IMR-90 (cell line): ENCODE measurements at regions not wholly inside any gene's neighbourhood (a gene's known extent, or its start where the extent isn't known, plus 50 kb on each side); places are given as distances from the start of the nearest gene placed in this dataset.

Source experiments
- ATAC-seq: fragments of 200-7000 bp; cut with Tn5 transposase; 2 replicates; pipeline ENCODE4 v1.9.1; 2020; ENCODE audit warnings: low read depth, mild to moderate bottlenecking, moderate library complexity
- BruUV-seq: library from RNA; stranded (reverse); fragments of 400-500 nt; replicated peaks from 2 replicates; lab custom pipeline; 2021; lab: Mats Ljungman, UMichigan
- CTCF ChIA-PET: fragments of 300-600 bp; formaldehyde crosslinking; extraction: SDS; loops from one replicate; lab custom pipeline; 2021; ENCODE audit warnings: antibody characterized with exemption; lab: Yijun Ruan, JAX
- POLR2A ChIA-PET: fragments of 300-600 bp; sonication (Branson Sonifier 250); formaldehyde crosslinking; loops from one replicate; lab custom pipeline; 2022; ENCODE audit warnings: antibody characterized with exemption; ENCODE audit not compliant: unreplicated experiment; lab: Charles Lee
- DNase-seq: peaks from one replicate; pipeline ENCODE4 v3.0.0; 2013
- H2AFZ ChIP-seq: replicated peaks from 2 replicates; pipeline ENCODE3; 2013; ENCODE audit warnings: low read length, mild to moderate bottlenecking; ENCODE audit not compliant: poor library complexity
- H2AK5ac ChIP-seq: 2 replicates; pipeline ENCODE4 v1.6.1; 2013; ENCODE audit warnings: low read depth, low read length, inconsistent platforms
- H2AK9ac ChIP-seq: replicated peaks from 2 replicates; pipeline ENCODE3; 2013; ENCODE audit warnings: mild to moderate bottlenecking, low read depth, low read length, moderate library complexity; ENCODE audit not compliant: poor library complexity
- H2BK120ac ChIP-seq: 2 replicates; pipeline ENCODE4 v1.6.1; 2013; ENCODE audit warnings: low read depth, low read length, inconsistent platforms
- H2BK15ac ChIP-seq: 3 replicates; pipeline ENCODE4 v1.6.1; 2013; ENCODE audit warnings: low read depth, low read length, inconsistent platforms
- H2BK20ac ChIP-seq: 2 replicates; pipeline ENCODE4 v1.6.1; 2013; ENCODE audit warnings: low read depth, mild to moderate bottlenecking, inconsistent platforms, low read length, moderate library complexity
- H2BK5ac ChIP-seq: 2 replicates; pipeline ENCODE4 v1.6.1; 2013; ENCODE audit warnings: mild to moderate bottlenecking, low read depth, low read length, inconsistent platforms; ENCODE audit not compliant: poor library complexity, severe bottlenecking
- H3K14ac ChIP-seq: replicated peaks from 2 replicates; pipeline ENCODE4 v1.6.1; 2013; ENCODE audit warnings: low read depth, low read length, inconsistent platforms
- H3K18ac ChIP-seq: 2 replicates; pipeline ENCODE4 v1.6.1; 2013; ENCODE audit warnings: low read depth, low read length, control low read depth
- H3K23ac ChIP-seq: 2 replicates; pipeline ENCODE4 v1.6.1; 2013; ENCODE audit warnings: low read depth, low read length, inconsistent platforms
- H3K27ac ChIP-seq: 2 replicates; pipeline ENCODE4 v1.5.1; 2013; ENCODE audit warnings: mild to moderate bottlenecking, control low read depth, low read length; ENCODE audit not compliant: insufficient read depth
- H3K27me3 ChIP-seq: 2 replicates; pipeline ENCODE4 v1.6.1; 2013; ENCODE audit warnings: low read length; ENCODE audit not compliant: control insufficient read depth, insufficient read depth
- H3K36me3 ChIP-seq: 2 replicates; pipeline ENCODE4 v1.6.1; 2013; ENCODE audit warnings: low read length, mixed read lengths; ENCODE audit not compliant: control insufficient read depth, insufficient read depth
- H3K4ac ChIP-seq: 2 replicates; pipeline ENCODE4 v1.6.1; 2013; ENCODE audit warnings: low read depth, low read length, inconsistent platforms
- H3K4me1 ChIP-seq: 2 replicates; pipeline ENCODE4 v1.6.1; 2013; ENCODE audit warnings: low read length, mixed read lengths; ENCODE audit not compliant: control insufficient read depth, insufficient read depth
- H3K4me2 ChIP-seq: 2 replicates; pipeline ENCODE4 v1.6.1; 2013; ENCODE audit warnings: low read depth, mild to moderate bottlenecking, control low read depth, low read length, moderate library complexity
- H3K4me3 ChIP-seq: 2 replicates; pipeline ENCODE4 v1.5.1; 2013; ENCODE audit warnings: low read depth, mild to moderate bottlenecking, control low read depth, low read length, moderate library complexity; ENCODE audit not compliant: insufficient read depth
- H3K56ac ChIP-seq: 2 replicates; pipeline ENCODE4 v1.6.1; 2013; ENCODE audit warnings: low read length, inconsistent platforms; ENCODE audit not compliant: insufficient read depth; ENCODE audit errors: extremely low read depth
- H3K79me1 ChIP-seq, 2 experiments: 2 replicates each; pipeline ENCODE4 v1.6.1; 2013; ENCODE audit warnings: low read length in 2 of 2, inconsistent platforms in 1 of 2, low read depth in 1 of 2
- H3K9ac ChIP-seq: 2 replicates; pipeline ENCODE4 v1.6.1; 2013; ENCODE audit warnings: low read depth, low read length, control low read depth
- H3K9me1 ChIP-seq: 2 replicates; pipeline ENCODE4 v1.6.1; 2013; ENCODE audit warnings: low read length, inconsistent platforms; ENCODE audit not compliant: insufficient read depth
- H3K9me3 ChIP-seq: 2 replicates; pipeline ENCODE4 v1.6.1; 2013; ENCODE audit warnings: low read length; ENCODE audit not compliant: control insufficient read depth, insufficient read depth
- H4K20me1 ChIP-seq: 2 replicates; pipeline ENCODE4 v1.6.1; 2013; ENCODE audit warnings: low read length, inconsistent platforms; ENCODE audit not compliant: insufficient read depth
- H4K5ac ChIP-seq: 2 replicates; pipeline ENCODE4 v1.6.1; 2013; ENCODE audit warnings: mild to moderate bottlenecking, low read depth, low read length, control low read depth
- H4K8ac ChIP-seq, 2 experiments: 2 replicates each; pipeline ENCODE4 v1.6.1; 2013; ENCODE audit warnings: low read depth in 2 of 2, low read length in 2 of 2, control low read depth in 1 of 2, inconsistent platforms in 1 of 2
- H4K91ac ChIP-seq: 2 replicates; pipeline ENCODE4 v1.6.1; 2013; ENCODE audit warnings: low read depth, low read length, inconsistent platforms; ENCODE audit not compliant: insufficient read depth
- CEBPB ChIP-seq: IDR thresholded peaks from 2 replicates; pipeline ENCODE4 v1.6.1; 2012; ENCODE audit warnings: low read depth, low read length, improper control_type of control experiment
- ELK1 ChIP-seq: fragments of 150-350 bp; IDR thresholded peaks from 2 replicates; pipeline ENCODE4 v1.6.1; 2016; ENCODE audit warnings: low read depth, mild to moderate bottlenecking, low read length, moderate library complexity, borderline replicate concordance
- FOS ChIP-seq: fragments of 150-350 bp; IDR thresholded peaks from 2 replicates; pipeline ENCODE4 v1.6.1; 2016; ENCODE audit warnings: low read depth, low read length
- MAFK ChIP-seq: IDR thresholded peaks from 2 replicates; pipeline ENCODE4 v1.6.1; 2012; ENCODE audit warnings: low read depth, low read length, improper control_type of control experiment
- MAZ ChIP-seq: IDR thresholded peaks from 2 replicates; pipeline ENCODE4 v1.6.1; 2012; ENCODE audit warnings: low read depth, mild to moderate bottlenecking, low read length, improper control_type of control experiment, moderate library complexity, borderline replicate concordance
- MXI1 ChIP-seq: IDR thresholded peaks from 2 replicates; pipeline ENCODE4 v1.6.1; 2012; ENCODE audit warnings: low read depth, mild to moderate bottlenecking, low read length, moderate library complexity, borderline replicate concordance
- SMC3 ChIP-seq: fragments of 150-350 bp; IDR thresholded peaks from 2 replicates; pipeline ENCODE4 v1.6.1; 2016; ENCODE audit warnings: low read depth, mild to moderate bottlenecking, antibody characterized with exemption, low read length, moderate library complexity
- WGBS, 2 experiments: methylation state at CpG; one replicate each; pipeline versions ENCODE4 v1.1.5 to v1.1.7; 2013; ENCODE audit warnings: missing lambda C conversion rate in 2 of 2; ENCODE audit not compliant: insufficient read length in 1 of 2; ENCODE audit errors: extremely low coverage in 2 of 2; 5-methylcytosine and 5-hydroxymethylcytosine counted together
- dilution Hi-C: fragments of 300-500 bp; cut with HindIII; formaldehyde crosslinking; loops from one replicate; pipeline ENCODE4 v1.14.3; 2018; ENCODE audit warnings: low sequenced_read_pairs; ENCODE audit not compliant: unreplicated experiment
- in situ Hi-C: fragments of 300-500 bp; cut with MboI; formaldehyde crosslinking; loops from 3 replicates; pipeline ENCODE4 v1.14.3; 2019; ENCODE audit warnings: low sequenced_read_pairs, inconsistent platforms, mixed read lengths
- intact Hi-C: fragments of 100-400 bp; cut with micrococcal nuclease; formaldehyde crosslinking; loops from 2 replicates; pipeline ENCODE4 v1.10.0; 2022
- TF ChIP-seq, protein P1 (sequence below): conservative IDR thresholded peaks from 2 replicates; pipeline ENCODE4 v1.5.1; 2012; ENCODE audit warnings: mild to moderate bottlenecking, low read depth, low read length, improper control_type of control experiment

GRCh38 chr1:229892515-229893117 lies 174.4 kb upstream of the GALNT2 start:
- H3K36me3 ChIP-seq = no peaks in the 10 kb centered on the region
- H2AFZ ChIP-seq = no peak overlapping the region
- DNase-seq (no peak), ATAC-seq (no peak)
- H3K18ac ChIP-seq = no peak overlapping the region
- TF ChIP-seq FOS = no peak
- TF ChIP-seq SMC3 = no peak
- TF ChIP-seq, protein P1, sequence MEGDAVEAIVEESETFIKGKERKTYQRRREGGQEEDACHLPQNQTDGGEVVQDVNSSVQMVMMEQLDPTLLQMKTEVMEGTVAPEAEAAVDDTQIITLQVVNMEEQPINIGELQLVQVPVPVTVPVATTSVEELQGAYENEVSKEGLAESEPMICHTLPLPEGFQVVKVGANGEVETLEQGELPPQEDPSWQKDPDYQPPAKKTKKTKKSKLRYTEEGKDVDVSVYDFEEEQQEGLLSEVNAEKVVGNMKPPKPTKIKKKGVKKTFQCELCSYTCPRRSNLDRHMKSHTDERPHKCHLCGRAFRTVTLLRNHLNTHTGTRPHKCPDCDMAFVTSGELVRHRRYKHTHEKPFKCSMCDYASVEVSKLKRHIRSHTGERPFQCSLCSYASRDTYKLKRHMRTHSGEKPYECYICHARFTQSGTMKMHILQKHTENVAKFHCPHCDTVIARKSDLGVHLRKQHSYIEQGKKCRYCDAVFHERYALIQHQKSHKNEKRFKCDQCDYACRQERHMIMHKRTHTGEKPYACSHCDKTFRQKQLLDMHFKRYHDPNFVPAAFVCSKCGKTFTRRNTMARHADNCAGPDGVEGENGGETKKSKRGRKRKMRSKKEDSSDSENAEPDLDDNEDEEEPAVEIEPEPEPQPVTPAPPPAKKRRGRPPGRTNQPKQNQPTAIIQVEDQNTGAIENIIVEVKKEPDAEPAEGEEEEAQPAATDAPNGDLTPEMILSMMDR = no peak
- TF ChIP-seq ELK1 = no peak
- TF ChIP-seq MAFK = no peak
- TF ChIP-seq CEBPB = no peak
- no peak for TF ChIP-seq MXI1
- no peak for TF ChIP-seq MAZ
- in situ Hi-C loops (no loop called here), intact Hi-C loops (no loop called here), dilution Hi-C loops (no loop called here)
- no peak overlapping the region for H3K4me3 ChIP-seq
- H2AK9ac ChIP-seq = no peak overlapping the region
- H3K4me1 ChIP-seq = no peaks in the 10 kb centered on the region
- no CpG with 5 or more reads among the region's 1 CpG for WGBS, 2 experiments
- no TSS peak for BruUV-seq
- no peak overlapping the region for H3K27ac ChIP-seq
- no peak overlapping the region for H4K8ac ChIP-seq
- no peak overlapping the region for H3K23ac ChIP-seq
- no peaks in the 10 kb centered on the region for H4K20me1 ChIP-seq
- H4K91ac ChIP-seq = no peak overlapping the region
- H3K4me2 ChIP-seq = no peak overlapping the region
- no peak overlapping the region for H2BK20ac ChIP-seq
- no peak overlapping the region for H2BK5ac ChIP-seq
- H3K4ac ChIP-seq = no peak overlapping the region
- H2BK120ac ChIP-seq = no peak overlapping the region
- H3K9me3 ChIP-seq = no peaks in the 10 kb centered on the region
- peaks cover 2% of the 10 kb centered on the region; the same call in 1 of the 2 replicates for H3K27me3 ChIP-seq
- no peak overlapping the region for H4K5ac ChIP-seq
- H3K9me1 ChIP-seq = no peaks in the 10 kb centered on the region
- H2BK15ac ChIP-seq = no peak overlapping the region
- H3K56ac ChIP-seq = no peak overlapping the region
- ChIA-PET CTCF (no interaction called here), POLR2A (no interaction called here)
- no peak overlapping the region for H3K9ac ChIP-seq
- H3K79me1 ChIP-seq = no peaks in the 10 kb centered on the region
- H2AK5ac ChIP-seq = no peak overlapping the region
- H3K14ac ChIP-seq = no peak overlapping the region
